HG03378 (cell line): ENCODE measurements at regions not wholly inside any gene's neighbourhood (a gene's known extent, or its start where the extent isn't known, plus 50 kb on each side); places are given as distances from the start of the nearest gene placed in this dataset.
A peak's percentile ranks its signal among the peaks of the same experiment; 100 is the strongest.
"Not testable (repeated sequence)": the region's sequence is repeated elsewhere in the genome, so short reads cannot be mapped to it uniquely, and the experiment has no call there.

Experiments
- ATAC-seq: cut with Tn5 transposase; IDR thresholded peaks from one replicate; pipeline ENCODE4 v1.9.1; 2021; ENCODE audit warnings: mild to moderate bottlenecking, moderate library complexity; ENCODE audit not compliant: unreplicated experiment

DNA sequence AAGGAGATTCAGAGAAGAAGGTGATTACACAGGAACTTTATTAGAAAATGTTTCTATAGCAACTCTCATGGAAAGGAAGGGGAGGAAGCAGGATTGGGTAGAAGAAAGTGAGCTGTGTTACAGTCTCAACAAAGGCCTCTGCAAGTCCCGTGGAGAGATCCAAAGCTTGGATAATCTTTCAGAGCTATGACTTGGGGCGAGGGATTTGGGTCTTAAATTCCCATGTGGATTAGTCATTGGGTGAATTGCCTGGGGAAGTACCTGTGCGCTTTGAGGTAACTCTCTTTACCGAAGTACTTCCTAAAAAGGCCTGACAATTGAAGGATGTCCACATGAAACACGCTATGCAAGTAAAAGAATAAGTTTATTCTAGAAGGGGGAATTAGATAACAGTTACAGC, 133.8 kb upstream of the ANKRD50 start:
- no peak for ATAC-seq

DNA sequence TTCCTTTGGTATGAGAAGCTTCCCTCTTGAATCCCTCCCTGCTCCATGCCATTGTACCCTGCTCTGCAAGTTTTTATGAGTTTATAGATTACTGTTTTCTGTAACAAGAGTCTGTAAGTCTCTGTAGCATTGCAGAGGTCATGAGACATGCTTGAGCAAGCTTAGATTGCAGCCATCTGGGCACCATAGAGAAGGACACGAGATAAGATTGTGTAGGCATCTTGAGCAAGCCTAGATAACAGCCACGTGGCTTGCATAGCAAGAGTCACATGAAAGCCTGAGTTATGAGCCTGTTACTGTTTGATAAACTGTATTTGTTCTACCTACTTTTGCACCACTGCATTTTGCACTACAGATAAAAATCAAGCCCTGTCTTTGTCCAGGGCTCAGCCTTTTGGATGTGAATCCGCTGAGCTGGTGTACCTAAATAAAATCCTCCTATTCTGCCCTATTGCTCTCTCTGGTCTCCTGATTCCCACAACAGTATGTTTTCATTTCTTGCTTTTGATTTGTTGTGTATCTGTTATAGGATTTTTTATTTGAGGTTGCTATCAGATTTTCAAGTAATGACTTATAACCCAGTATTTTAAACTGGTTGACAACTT, 127.4 kb upstream of the ANKRD50 start:
- no peak for ATAC-seq

DNA sequence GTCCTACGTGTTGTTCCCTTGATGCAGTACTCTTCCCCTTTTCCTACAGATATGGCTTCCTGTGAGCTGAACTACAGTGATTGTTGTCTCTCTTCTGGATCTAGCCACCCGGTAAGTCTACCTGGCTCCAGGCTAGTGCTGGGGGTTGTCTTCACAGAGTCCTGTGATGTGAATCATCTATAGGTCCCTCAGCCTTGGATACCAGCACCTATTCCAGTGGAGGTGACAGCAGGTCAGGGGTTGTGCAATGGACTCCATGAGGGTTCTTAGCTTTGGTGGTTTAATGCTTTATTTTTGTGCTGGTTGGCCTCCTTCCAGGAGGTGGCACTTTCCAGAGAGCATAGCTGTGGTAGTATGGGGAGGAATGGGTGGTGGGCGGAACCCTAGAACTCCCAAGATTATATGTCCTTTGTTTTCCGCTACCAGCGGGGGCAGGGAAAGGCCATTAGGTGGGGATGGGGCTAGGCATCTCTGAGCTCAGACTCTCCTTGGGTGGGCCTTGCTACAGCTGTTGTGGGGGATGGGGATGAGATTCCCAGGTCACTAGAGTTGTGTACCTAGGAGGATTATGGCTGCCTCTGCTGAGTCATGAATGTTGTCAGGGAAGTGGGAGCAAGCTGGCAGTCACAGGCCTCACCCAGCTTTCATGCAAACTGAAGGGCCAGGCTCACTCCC, 121.4 kb upstream of the ANKRD50 start:
- ATAC-seq = no peak

DNA sequence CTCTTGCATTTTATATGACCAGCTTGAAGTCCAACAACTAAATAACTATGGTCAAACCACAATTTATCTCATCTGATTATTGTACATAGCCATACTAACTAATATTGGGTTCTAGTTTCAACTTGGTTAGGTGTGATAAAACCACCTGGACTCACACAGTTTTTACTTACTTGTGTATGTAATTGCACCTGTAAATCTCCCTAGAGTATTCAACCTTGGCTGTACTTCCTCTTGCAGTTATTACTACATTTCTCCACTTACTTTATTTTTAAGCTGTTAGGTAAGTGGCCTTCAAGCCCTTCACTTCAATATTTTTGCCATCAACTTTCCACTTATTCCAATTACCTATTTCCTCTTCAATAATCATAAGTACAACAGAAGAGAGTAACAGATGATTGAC, 115.8 kb upstream of the ANKRD50 start:
- no peak for ATAC-seq

DNA sequence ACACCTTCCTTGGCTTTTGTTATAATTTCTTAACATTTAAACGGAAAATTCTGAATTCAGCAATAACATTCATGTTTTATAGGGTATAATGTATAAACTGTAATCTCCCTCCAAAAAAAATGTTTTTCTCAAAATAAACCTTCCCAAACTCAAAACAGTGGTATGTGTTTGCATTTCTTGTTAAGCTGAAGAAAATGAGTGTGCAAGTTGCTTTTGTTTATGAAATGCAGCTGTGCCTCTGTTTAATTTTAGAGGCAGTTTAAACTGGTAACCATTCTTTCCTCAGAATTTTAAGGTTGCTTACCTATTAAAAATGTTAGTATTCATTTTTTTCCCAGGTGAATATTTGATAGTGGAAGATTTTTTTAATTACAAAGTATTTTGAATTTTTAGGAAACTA, 105.0 kb upstream of the ANKRD50 start:
- no peak for ATAC-seq

DNA sequence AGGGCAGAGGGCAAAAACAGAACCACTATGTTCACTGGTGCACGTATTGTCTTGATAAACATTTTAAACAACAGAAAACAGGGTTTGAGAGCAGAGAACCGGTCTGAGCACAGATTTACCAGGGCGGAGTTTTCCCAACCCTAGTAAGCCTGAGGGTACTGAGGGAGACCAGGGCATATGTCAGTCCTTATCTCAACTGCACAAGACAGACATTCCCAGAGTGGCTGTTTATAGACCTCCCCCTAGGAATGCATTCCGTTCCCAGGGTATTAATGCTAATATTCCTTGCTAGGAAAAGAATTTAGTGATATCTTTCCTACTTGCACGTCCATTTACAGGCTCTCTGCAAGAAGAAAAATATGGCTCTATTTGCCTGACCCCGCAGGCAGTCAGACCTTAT, 99.7 kb upstream of the ANKRD50 start:
- not testable (repeated sequence) for ATAC-seq

DNA sequence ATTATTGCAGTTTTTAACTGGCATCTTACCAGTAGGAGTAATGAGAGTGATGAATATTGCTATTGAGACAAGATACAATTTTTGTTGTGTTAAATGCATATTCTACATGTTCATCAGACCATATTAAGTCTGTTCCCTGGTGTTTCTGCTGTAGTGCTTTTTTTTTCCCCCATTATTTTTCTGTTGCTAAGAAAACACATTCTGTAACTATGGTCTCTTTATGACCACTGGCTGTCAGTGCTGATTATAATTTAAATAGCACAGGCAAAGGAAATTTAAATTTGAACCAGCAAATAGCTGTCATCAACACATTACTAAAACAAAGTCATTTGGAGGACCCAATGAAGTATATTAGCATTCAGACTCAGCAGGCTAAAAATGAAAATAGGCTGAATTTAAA, 98.3 kb upstream of the ANKRD50 start:
- no peak for ATAC-seq

DNA sequence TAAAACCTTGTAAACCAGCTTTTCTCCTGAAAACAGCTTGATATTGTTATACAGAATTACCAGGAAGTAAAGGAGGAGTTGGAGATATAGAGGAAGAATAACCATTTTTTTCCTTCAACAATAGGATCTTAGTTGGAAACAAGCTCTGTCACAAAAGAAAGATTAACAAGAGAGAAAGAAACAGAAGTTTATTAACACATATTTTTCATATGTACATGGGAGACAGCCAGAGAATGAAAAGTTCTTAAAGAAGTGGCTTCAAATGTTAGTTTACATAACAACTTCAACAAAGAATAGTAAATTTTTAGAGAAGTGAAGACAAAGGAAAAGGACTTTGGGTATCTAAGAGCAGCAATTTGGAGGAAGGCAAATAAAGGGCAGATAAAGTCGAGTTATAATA, 94.9 kb upstream of the ANKRD50 start:
- no peak for ATAC-seq

DNA sequence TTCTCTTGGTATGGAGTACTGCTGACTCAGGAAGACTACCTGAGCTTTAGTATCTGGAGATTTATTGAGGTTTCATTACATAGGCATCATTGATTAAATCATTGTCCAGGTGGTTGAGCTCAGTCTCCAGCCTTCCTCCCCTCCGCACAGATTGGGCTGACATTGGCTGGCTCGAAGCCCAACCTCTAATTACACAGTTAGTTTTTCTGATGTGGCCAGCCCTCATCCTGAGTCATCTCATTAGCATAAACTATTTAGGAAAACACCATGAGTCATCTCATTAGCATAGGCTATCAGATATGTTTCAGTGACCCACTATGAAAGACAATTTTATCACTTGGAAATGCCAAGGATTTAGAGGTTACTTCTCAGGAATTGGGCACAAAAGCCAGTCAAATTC, 93.9 kb upstream of the ANKRD50 start:
- no peak for ATAC-seq

DNA sequence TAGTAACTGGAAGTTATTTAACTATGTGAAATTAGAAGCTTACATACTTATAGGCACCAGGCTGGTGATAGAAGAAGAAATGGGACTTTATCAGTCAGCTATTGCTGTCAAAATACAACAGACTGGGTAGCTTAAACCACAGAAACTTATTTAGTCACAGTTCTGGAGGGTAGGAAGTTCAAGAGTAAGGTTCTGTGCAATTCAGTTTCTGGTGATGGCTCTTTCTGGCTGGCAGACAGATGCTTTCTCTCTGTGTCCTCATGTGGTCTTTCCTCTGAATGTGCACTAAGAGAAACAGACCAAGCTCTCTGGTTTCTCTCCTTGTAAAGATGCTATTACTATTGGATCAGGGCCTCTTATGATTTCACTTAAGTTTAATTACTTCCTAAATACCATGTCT, 92.1 kb upstream of the ANKRD50 start:
- peak; percentile 92 for ATAC-seq

DNA sequence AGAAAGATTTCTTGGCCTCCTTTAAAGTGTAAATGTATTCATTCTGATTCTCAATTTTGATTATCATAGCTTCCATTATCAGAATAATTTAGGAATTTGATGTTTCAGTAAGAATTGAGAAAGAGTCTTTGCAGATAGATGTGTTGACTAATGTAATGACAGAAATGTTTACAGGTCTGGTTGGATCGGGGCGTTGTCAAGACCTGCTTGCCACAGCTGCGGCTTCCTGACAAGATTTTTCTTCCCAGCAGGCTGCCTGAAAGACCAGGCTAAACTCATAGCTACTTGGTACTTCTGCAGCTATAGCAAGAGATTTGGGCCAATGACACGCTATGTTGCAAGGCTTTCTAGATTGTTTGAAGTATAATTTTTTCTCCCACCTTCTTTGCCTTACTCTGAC, 91.5 kb upstream of the ANKRD50 start:
- ATAC-seq = peak; percentile 1

DNA sequence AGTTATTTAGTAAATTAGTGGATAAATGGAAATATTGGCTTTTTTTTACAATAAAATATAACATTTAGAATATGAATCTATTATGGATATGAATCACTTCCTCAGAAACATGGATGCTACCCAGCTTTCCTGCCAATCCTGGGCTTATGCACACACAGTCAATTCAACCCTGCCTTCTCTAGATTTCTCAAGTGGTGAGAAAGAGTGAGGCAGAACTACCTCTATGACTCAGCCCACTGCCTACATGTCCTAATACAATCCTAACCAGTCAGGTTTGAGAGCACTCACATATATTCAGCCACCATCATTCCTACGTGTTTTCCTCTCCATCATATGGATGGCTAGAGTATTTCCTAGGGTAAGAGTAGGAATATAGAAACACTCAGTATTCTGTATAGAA, 91.1 kb upstream of the ANKRD50 start:
- peak; percentile 71 for ATAC-seq

DNA sequence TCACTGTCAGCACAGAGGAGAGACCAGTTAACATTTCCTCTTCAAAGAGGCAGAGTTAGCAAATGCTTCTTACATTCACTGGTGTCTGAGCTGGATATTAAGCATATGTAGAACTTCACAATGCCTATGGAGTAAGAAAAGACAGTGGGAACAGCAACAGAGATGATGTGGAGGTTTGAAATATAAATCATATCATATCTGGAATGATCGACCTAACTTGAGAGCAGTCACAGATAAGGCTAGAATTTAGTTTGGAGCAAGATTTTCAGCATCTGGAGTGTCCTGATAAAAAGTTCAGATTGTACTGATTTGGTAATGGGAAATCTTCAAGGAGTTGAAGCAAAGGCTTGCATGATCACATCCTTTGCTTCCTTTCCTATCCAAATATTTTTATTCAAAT, 90.5 kb upstream of the ANKRD50 start:
- no peak for ATAC-seq

DNA sequence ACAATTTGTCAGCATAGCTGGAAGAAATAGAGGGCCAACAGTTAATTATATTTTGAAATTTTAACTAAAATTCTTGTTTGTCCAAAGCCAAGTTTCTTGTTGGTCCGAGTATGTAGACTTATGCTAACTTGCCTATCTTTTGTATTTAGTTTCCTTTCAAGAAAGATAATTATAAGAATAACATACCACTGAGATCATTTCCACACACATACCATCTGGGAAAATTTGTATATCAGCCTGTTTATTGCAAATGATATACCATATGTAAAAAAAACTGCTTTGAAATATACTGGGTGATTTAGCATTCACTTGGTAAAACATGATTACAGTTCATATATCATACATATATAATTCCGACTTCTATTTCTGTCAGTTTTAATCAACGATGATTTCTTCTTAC, 84.7 kb upstream of the ANKRD50 start:
- no peak for ATAC-seq

DNA sequence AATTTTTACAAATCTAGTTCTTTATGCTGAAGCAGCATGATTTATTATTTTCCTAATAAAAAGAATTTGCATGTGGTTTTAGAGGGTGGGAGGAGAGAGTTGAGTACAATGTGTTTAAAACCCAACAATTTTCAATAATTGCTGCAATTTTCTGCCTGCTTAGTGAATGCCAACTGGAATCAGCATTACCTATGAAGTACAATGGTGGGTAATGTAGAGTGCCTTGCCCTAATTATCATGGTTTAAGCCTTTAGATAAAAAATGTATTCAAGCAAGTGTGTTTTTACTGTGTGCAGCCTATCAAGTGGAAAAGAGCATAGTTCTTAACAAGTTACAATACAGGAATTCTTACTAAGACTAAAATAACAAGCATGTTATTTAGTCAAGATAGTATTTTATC, 77.9 kb upstream of the ANKRD50 start:
- no peak for ATAC-seq

DNA sequence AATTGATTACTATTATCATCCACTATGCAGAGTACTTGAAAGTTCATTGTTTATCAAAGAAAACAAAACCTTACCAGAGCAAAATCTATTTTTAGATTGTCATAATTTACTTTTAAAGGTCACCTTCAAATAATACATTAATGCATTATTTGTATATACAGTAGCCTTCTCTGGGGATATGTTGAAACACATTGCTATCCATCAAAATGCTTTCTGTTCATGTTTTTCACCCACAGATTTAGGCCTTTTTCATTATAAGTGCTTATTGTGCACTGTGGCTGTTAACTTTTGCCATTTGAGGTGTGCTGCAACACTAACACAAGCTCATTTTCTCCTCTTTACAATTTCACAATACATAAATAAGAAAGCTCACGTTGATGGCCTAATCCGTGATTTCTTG, 74.1 kb upstream of the ANKRD50 start:
- ATAC-seq = no peak

DNA sequence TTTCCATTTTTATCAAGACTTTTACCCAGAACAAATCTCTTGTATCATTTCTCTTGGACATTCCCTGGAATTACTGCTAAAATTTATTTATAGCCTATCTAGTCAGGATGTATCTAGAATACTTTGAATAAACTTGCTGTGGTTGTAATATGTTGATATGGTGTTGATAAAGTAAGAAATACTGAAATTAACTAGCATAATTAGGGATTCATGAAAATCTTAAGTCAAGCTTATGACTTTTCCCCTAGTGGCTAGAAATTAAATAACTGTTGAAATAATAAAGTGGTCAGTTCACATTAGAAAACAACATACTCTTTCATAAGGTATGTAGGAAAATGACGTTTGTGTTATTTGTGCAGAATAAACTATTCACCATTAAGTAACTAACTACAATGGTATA, 73.1 kb upstream of the ANKRD50 start:
- no peak for ATAC-seq

DNA sequence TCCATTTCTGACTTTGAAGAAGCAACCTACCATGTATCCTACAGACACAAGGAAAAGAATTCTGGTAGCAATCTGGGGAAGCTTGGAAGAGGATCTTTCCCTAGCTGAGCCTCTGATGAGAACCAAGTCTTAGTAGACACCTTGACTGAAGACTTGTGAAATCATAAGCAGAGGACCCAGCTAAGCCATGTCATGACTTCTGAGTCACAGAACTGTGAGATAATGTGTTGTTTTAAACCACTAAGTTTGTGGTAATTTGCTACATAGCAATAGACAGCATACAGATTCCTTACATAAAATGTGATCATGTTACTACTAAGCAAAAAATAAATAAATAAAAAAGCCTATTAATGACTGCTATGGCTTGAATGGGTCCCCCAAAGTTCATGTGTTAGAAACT, 71.3 kb upstream of the ANKRD50 start:
- no peak for ATAC-seq

DNA sequence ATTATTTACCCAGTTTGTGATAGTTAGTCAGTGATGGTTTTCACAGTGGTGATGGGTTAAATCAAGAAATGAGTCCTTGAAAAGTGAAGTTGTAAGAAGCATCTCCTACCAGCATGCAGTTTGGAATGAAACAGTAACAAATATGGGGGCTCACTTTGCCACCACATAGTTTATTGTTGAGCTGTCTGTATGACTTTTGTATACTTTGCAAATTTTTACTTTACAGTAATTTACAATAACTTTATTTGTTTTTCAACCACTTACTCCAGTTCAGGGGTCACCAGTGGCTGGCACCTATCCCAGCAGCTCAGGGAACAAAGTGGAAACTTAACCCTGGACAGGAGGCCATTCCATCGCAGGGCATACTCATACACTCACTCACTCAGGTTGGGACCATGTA, 64.5 kb upstream of the ANKRD50 start:
- ATAC-seq = no peak

DNA sequence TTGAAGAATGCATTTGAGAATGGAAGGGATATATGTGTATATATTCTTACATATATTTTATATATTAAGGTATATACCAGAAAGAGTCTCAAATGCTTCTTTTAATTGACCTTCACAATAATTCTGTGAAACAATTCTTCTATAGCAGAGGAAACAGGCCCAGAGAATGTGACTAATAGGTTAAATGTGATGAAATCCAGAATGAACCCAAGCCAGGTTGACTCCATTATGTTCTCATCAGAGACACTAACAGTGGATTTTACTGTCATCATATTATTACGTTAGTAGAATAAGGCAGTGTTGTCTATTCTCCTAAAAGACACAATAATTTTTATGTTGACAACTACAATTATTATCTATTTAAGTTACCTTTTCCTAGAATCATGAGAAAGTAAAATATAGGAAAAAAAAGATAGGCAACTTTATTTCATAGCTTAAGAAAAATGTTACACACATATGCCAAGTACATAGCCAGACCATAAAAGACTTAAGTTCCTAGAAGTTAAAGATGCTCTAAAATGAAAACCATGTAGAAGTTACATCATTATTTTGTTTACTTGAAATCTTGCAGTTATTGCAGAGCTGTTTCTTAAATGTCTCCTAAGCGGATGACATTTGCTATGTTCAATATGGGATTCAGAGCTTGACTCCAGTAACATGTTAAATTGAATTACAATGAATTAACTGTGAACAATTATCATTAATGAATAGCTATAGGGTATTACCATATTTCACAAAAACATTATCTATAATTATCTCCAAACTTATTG, 56.2 kb upstream of the ANKRD50 start:
- ATAC-seq = no peak

DNA sequence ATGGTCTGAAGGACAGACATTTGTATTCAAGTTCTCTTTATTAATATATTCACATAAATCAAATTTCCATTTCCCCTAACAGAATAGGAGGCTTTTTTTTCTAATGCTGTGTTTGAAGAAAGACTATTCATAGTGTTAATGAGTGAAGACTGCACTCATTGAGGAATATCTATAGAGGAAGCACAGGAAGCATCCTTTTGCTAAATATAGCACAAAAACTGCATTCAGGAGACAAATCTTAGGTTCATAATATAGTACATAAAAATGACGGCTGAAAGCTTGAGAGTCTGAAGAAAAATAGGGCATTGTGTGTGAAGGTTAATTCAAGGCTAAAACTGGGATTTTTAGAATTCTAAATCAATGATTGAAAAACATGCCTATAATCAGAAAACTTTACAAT, 50.4 kb upstream of the ANKRD50 start:
- no peak for ATAC-seq
